HCEC 1CT (cell line): ENCODE measurements at regions not wholly inside any gene's neighbourhood (a gene's known extent, or its start where the extent isn't known, plus 50 kb on each side); places are given as distances from the start of the nearest gene placed in this dataset.

Experiments
- DNase-seq: peaks from one replicate; pipeline ENCODE4 v3.0.0-alpha.2; 2017

DNA sequence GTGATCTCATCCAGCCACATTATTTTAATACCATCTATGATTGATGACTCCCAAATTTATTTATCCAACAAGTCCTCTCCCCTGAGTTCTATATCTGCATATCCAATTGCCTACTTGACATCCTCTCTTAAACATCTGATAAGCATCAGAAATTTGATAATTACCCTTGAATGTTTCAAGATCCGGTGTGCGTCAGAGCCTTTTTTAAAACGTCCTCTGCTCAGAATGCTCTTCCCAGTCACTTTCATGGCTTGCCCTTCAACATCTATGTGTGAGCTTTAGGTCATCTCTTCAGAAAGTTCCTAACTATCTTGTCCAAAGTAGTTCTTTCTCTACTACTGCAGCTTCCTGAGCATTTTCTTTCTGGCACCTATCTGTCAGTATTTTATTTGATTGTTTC lies 364.3 kb downstream of the PLPP3 start:
- DNase-seq = no peak

DNA sequence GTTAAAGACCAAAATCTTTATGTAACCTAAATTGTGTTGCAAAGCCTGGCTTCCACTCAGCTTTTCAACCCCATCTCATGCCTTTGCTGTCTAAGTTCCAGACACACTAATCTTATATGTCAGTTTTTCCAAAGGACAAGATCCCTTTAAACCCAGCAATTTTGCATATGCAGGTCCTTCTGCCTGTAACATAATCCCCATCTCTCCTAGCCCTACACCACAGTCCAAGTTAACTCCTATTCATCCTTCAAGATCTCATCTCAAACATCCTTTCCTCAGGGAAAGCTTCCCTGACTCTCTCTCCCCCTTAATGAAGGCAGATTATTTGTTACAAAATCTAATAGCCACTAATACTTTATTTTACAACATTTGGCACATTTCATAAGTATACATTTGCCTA lies 366.3 kb downstream of the PLPP3 start:
- DNase-seq = no peak

DNA sequence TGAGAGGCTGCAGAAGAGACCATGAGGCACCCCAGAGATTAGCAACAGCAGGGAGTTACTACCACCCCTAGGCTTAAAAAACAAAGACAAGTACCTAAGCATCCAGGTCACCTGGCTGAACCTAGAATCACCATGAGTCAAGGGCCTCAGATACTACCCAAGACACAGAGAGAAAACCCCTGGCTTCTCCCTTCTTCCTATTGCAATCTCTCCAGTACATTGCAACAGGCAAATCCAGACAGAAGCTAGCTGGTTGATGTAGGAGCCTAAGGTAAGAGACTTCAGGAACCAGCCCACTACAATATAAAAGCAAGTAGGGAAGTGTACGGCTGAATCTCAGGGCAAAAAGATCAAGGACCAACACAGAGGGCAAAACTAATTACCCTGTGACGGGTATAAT lies 367.2 kb downstream of the PLPP3 start:
- no peak for DNase-seq

DNA sequence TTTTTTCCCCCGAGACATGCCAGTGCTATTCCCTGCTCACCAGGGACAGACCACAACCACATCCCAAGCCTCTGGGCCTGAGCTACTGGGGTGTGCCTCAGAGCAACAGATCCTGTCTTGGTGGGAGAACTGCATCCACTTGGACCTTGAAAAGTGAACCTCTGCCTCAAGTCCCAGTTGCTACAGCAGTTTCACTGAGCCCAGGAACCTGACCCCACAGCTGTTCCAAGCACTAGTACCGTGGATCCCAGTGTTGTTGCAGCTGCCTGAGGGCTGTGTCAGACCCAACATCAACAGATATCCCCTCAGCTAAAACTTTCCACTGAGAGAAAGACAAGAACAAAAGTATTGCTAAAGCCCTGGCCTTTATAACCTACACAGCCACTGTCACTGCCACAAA lies 373.0 kb downstream of the PLPP3 start:
- no peak for DNase-seq

DNA sequence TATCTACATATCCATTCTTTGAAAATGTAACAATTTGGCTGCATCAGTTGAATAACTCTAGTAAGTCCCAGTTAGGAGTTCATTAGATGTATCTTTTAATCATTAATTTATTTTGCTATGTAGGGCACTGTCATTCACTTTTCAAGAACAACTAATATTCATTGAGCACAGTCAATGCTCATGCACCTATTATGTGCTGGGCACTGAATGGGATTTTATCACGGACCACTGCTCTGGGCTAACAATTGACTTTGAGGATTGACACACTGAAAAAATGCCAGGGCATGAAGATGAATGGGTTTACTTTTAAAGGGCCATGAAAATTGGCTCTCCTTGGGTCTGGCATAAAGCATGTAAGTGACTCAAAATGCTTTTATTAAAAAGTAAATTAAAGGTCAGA lies 375.2 kb downstream of the PLPP3 start:
- no peak for DNase-seq

DNA sequence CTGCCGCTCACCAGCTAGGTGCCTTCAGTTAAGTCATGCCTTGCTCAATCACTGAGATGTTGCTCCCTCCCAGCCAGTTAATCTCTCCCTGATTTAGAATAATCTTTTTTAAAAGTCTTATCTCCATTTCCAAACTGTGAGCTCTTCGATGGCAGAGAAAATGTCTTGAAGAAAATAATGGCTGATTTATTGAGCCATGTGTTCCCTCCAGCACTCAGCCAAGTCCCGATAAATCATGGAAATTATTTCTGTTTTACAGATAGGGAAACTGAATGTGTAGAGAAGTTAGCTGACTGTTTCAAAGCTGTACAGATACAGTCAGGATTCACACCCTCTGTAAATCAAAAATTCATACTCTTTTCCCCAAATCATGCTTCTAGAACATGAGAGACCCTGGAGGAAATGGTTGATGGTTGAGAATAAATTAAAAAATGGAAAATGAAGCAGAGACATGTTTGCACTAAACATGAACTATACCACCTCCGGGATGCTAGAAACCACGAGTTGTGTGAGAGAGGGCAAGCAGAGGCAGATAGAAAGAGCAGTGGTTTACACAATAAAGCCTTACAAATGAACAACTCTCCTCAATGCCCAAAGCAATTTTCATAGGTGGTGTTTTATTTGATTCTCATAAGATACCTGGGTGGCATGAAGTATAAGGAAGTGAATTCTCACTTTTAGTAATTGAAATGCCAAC lies 376.4 kb downstream of the PLPP3 start:
- no peak for DNase-seq

DNA sequence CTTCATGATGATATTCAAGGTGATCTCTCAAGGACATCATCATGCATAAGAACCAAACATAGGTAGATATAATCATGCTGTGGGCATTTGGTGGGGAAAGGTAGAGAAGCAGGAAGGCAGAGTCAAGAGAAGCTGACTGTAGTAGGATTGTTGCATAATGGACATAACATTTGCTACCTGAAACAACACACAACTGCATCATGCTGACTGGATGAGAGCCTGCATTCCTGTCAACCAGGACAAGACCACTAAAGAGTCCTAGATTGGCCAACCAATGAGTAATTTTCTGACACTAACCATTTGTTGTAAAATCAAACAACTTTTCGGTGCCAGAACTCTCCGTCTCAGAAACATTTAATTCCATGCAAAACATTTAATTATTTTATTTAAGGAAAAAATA lies 377.2 kb downstream of the PLPP3 start:
- no peak for DNase-seq

DNA sequence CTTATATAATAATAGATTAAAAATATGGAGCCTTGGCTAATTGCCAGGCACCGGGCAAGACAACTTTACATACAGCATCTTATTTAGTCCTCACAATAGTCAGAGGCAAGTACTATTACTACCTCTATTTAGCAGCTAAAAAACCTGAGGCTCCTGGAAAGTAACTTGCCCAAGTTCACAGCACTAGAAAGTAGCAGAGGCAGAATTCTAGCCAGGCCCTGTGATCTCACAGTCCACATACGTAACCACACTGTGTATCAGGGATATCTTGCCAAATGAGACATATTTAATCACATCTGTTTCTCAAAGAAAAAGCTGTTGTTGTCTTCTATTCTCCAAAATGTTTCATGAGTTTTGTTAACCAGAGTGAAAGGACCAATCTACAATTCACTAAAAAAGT lies 378.5 kb downstream of the PLPP3 start:
- no peak for DNase-seq

DNA sequence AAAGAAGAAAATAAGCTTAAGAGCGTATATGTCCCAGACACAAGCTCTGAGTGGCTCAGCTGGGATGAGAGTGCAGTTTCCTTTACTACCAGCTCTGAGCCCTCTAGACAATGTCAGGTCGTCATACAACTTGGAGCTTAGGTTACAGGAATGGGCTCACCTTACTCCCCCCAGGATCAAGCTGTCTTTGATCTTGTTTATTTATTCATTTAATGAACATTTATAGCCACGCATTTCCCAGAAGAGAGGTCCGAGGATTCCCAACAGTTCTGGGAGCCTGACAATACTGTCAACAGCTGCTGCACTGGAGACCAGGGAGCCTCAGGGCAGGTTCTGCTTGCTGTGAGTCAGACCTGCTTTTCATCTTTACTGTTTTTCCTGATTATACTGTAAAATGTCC lies 378.9 kb downstream of the PLPP3 start:
- no peak for DNase-seq

DNA sequence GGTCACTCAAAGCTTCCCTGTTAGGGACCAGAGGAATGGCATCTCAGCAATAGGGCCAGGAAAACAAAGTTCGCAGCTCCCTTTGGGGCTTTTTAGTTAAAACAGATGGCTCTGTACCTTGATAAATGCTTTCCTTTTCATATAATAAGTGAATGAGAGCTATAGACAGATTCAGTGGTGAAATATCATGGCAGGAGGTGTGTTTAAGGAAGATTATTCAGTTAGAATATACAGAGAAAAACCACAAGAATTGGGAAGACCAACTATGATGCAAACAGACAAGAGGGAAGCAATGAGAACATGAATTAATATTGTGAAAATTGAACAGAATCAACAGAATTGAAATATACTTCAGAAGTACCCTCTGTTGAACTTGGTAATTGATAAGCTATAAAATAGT lies 379.4 kb downstream of the PLPP3 start:
- no peak for DNase-seq

DNA sequence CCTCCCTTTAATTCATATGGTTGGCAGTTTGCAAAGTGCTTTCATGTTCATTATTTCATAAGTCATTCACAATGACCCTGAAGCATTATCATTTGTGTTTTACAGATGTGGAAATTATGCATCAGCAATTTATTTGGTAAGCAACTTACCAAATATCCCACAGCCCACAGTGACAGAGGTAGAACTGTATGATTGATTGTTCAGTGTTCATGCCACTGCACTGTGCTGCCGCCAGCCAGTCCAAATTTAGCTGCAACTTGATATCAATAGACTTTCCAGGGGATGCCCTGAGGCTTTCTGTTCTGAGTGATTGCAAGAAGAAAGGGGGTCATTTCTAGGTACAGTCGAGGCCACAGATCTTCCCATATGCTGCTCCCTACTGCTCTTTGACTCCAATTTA lies 380.3 kb downstream of the PLPP3 start:
- DNase-seq = no peak

DNA sequence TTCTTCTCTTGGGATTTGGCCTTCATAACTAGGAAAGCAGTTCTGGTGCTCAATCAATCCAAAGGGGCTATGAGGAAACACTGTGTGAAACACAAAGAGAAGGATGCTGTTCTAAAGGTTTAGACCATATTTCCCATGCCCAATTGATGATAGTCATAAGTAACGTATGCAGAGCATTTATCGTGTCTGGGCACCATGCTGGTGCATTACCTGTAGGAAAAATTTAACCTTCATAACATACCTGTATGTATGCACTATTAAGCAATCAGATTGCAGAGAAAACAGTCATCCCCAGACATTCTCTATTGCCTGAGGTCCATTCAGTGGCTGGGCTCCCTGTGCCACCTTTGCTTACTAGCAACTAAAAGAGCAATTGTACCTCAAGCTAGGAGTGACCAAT lies 381.4 kb downstream of the PLPP3 start:
- DNase-seq = no peak

DNA sequence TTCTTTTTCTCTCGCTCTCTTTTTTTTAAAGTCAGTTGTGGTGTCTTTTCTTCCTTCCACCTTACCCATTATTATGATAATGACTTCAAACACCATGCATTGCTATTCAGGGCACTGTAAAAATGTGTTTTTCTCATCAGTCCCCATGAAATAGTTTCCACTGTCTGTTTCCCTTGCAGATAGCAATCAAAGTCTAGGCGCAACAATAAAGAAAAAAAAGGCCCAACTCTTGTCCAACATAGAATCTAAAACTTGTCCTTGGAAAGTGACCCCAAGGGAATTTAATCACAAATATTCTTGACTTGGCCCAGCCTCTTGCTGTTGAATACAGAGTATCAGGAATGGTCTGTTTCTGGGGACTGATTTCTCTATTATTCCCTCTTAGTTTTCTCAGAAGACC lies 382.5 kb downstream of the PLPP3 start:
- no peak for DNase-seq

DNA sequence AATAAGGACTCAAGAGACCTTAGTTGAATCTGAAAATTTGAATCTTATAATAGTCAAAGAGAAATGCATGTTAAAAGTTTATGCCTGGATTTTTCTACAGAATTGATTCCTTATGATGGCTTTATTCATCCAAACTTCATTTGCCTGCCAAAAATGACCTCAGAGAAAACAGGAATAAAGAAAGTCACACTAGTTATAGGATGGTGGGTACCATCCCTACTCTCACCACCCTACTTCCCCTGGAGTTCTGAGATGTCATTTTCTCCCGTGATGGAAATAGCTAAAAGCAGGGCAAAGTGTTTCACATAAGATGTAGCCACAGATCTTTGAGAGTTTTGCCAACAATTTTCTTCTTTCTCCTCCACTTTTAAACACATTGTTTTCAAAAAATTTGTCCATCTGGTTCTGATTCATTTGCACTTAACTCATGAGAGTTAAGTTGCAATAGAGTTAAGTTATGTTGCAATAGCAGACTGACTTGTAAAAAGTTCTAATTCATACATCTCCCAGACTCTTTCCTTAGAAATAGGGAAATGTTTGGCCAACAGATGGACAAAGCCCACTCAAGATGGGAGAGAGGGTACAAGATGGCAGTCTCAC lies 384.6 kb downstream of the PLPP3 start:
- DNase-seq = peak; percentile 48

DNA sequence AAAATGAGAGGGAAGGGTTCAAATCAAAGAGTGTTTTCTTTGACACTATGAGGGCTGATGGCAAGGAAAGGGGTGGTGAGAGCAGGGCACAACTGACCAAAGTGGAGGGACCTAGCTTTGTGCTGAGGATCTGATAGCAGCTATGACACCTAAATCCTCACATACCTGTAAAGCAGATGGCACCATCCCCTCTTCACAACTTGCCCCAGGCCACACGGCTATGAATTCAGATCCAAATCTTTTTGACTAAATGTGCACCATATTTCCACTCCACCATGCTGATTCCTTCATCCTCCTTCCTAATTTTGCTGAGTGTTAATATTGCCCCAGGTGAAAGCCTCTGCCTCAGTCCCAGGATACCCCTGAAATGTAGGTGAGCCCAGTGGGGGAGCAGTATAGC lies 385.7 kb downstream of the PLPP3 start:
- no peak for DNase-seq

DNA sequence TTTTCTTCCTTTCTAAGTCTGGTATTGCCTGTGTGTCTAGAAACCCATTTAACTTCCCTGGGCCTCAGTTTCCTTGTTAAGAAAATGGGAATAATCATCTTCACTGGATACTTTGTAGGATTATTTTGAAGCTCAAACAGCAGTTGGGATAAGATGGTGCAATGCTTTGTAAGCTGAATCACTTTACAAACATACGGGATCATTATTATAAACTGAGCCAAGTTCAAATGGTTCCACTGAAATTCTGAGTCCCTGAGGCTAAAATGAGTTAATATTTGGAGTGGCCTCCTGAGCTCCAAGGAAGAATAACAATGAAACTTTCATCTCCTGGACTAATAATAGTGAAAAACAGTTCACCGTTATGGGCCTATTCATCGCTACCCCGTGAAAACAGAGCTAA lies 388.0 kb downstream of the PLPP3 start:
- DNase-seq = no peak

DNA sequence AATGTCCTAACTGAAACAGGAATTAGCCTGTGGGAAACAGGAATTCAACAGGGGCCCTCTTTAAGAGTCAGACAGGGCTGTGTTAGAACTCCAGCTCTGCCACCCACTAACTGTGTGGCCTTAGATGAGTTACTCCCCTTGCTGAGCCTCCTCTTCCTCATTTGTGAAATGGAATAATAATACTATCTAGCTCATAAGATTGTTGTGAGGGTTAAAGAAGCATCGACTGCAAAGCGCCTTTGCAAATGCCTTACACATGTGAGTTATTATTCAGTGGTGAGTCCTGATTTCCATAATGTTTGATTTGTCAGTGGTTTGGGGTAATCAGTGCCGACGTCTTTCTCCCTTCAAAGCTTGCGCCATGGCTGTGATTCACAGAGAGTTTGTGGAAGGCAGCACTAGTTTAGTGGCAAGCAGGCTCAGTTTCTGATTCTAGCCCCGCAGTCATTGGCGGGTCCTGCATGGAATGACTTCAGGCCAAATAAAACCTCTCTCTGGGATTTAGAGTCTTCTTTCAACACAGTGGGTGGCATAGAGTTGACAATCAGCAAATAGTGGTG lies 388.5 kb downstream of the PLPP3 start:
- no peak for DNase-seq

DNA sequence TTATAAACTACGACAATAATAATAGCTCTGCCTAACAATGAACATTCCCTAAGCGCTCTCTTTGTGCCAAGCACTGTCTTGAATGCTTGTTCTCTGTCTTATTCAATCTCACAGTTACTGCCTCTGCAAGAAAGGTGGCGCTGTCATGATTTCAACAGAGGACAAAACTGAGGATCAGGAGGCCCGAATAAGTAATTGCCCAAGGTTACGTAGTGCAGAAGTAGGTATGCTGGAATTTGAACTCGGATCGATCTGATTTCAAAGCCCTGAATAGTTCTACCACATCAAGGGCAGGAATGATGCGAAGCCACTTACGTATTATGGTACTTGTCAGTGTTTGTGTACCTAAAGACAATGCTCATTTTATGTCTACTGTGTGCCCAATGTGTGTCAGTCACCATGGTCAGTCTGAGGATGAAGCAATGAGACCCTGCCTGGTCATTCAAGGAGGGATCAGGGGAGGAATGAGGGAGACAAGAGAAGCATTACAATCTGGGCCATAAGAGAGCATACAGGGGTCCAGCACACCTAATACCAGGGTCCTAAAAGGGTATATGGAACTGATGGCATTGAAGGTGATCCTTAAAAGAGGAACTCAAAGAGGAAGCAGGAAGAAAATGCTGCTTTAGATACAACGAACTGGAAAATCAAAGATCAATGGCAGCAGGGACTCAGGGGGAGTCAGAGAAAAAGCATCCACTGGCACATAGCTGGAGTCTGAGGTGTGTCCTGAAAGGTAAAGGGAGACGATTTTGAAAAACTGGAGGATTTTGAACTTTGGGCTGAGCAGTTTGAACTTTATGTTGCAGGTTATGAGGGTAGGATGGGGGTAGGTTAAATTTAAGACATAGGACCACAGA lies 389.2 kb downstream of the PLPP3 start:
- no peak for DNase-seq

DNA sequence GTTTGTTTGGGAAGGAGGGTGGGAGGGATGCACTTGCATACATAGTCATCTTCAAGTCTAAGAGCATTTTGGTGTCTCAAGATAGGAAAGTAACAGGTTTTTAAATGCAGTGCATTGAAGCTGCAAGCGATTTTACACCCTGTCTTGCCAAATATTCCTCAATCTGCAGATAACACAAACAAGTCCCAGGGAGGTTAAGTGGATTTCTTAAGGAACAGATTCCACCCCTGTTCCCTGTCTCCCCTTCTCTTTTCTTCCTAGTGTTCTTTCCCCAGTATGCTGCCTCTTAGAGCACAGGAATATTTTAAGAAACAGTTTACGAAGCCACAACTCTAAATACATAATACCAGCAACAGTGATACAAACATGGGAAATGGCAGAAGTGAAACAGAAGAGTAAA lies 389.9 kb downstream of the PLPP3 start:
- DNase-seq = no peak

DNA sequence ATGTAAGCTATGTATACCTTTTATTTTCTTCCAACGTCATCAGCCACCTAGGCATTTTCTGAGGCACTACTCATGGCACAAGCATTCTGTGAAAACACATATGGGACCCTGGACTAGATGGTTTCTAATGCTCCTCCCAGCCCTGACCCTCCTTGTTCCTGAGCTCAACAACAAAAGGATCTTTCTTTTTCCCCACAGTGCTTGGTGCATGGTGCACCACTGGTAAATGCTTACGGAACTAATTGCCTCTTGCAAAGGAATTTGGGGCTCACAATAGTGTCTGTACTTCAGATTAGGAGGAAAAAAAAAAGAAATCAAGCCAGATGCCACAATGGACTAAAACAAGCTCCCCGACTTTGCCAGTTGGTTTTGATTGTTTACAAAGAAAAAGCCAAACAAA lies 390.5 kb downstream of the PLPP3 start:
- no peak for DNase-seq

DNA sequence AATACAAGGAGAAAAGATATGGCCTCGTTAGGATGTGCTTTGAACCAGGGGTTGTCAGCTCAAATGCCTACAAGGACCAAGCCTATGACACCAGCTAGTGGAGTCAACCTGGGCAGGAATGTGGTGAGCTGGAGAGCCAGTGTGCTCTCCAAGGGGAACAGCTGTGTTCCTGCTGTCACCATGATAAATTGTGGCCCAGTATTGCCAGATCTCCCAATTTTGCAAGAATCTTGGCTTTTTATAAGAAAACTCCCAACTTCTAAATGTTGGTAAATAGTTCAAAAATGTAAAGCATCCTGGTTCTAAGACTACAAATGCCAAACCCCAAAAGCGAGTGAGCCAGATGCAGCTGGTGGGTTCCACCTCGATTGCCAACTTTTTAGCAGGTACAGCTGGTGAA lies 391.1 kb downstream of the PLPP3 start:
- no peak for DNase-seq

DNA sequence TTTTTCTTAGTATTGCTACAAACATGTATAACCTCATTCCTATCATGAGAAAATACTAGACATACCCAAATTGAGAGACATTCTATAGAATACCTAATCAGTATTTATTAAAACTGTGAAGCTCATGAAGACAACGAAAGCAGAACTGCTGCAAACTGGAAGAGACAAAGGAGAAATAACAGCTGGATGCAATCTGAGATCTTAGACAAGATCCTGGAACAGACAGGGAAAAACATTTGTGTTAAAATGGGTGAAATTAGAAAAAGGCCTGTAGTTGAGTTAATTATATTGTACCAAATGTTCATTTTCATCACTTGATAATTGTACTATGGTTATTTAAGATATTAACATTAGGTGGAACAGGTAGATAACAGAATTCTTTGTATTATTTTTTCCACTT lies 392.0 kb downstream of the PLPP3 start:
- DNase-seq = no peak

DNA sequence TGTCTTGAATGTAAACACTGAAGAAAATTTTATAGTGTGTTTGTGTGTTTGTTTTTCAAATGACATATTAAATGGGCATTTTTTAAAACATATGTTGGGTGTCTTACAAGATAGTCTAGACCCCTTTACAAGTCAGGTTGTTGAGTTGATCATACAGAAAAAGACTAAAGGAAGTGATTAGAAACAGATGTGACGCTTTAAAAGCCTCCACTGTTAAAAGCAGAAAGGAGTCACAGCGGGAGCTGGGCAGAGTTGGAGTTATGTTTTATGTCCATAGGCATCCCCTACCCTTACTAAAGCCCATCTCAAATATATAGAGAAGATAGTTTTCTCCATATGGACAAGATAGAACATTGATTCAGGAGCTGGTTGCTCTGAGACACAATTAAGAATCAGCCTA lies 393.9 kb downstream of the PLPP3 start:
- no peak for DNase-seq

DNA sequence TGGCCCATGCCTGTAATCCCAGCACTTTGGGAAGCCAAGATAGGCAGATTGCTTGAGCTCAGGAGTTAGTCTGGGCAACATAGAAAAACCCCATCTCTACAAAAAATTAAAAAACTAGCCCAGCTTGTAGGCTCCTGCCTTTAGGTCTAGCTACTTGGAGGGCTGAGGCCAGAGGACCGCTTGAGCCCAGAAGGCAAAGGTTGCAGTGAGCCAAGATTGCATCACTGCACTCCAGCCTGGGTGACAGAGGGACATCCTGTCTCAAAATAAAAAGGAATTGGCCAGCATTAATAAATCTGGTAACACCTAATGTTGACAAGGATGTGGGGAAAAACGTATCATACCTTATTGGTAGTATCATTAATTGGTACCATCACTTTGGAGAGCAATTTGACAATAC lies 396.2 kb downstream of the PLPP3 start:
- no peak for DNase-seq
